Neural progenitor cell (in vitro differentiated cells): ENCODE measurements at regions not wholly inside any gene's neighbourhood (a gene's known extent, or its start where the extent isn't known, plus 50 kb on each side); places are given as distances from the start of the nearest gene placed in this dataset.
"Not testable (repeated sequence)": the region's sequence is repeated elsewhere in the genome, so short reads cannot be mapped to it uniquely, and the experiment has no call there.

Experiments used
- CTCF ChIP-seq: fragments of 200-600 bp; sonication (generic); IDR thresholded peaks from 2 replicates; pipeline ENCODE4 v1.5.1; 2017; ENCODE audit warnings: antibody characterized with exemption, mild to moderate bottlenecking
- EZH2 ChIP-seq: fragments of 200-600 bp; sonication (generic); IDR thresholded peaks from 2 replicates; pipeline ENCODE4 v1.6.1; 2017; ENCODE audit warnings: antibody characterized with exemption, mild to moderate bottlenecking, moderate library complexity
- EZH2phosphoT487 ChIP-seq: fragments of 200-600 bp; sonication (generic); IDR thresholded peaks from 2 replicates; pipeline ENCODE4 v1.6.1; 2017; ENCODE audit warnings: antibody characterized with exemption

GRCh38 chr4:79807933-79808332 lies 265.1 kb downstream of the ANTXR2 start:
- TF ChIP-seq CTCF, EZH2, EZH2phosphoT487: not testable (repeated sequence)
